HT1080 (cell line): ENCODE measurements at regions not wholly inside any gene's neighbourhood (a gene's known extent, or its start where the extent isn't known, plus 50 kb on each side); places are given as distances from the start of the nearest gene placed in this dataset.
"Not testable (repeated sequence)": the region's sequence is repeated elsewhere in the genome, so short reads cannot be mapped to it uniquely, and the experiment has no call there.

ENCODE experiments used
- DNase-seq: peaks from one replicate; pipeline ENCODE4 v3.0.0-alpha.2; 2015; ENCODE audit warnings: low read depth

DNA sequence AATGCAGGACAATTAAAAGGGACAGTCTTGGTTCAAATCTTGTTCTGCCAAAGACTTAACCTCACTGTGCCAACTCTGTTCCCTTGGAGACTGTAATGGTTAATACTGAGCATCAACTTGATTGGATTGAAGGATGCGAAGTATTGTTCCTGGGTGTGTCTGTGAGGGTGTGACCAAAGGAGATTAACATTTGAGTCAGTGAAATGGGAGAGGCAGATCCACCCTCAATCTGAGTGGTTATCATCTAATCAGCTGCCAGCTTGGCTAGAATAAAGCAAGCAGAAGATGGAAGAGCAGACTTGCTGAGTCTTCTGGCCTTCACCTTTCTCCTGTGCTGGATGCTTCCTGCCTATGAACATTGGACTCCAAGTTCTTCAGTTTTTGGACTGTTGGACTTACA lies 474.4 kb downstream of the CD83 start:
- DNase-seq = no peak

DNA sequence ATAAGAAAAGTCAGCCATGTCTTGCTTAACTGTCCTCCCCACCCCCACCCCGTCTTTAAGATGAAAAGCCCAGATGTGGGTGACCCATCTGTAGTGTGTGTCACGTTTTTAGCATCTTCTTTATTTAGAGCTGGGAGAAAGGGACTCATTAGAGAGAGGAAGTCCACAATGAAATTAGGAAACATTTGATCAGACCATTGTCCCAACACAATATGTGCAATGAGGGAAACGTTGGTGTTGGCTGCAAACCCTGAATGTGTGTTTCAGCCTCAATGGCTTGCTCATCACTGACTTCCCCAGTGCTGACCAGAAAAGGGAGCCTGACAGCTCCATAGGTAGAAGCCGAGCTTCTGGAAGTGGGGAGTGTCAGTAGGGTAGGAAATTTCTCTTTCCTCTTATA lies 475.7 kb downstream of the CD83 start:
- DNase-seq = no peak

DNA sequence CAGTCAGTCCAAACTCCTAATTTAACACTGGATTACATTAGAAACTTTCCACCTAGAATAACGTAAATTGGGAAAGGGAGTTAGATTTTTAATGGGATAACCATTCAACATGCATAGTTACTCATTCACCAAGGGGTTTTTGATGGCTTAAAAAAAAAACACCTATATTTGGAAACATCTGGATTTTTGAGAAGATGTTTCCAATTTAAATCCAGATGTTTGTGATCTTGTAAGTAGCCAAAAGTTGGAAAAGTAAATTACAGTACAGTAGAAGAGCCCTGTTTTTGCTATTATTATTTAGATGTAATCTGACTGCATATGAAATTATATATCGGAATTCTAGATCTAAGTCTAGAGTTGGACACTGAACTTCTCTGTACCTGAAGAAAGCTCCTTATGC lies 478.2 kb downstream of the CD83 start:
- DNase-seq = no peak

DNA sequence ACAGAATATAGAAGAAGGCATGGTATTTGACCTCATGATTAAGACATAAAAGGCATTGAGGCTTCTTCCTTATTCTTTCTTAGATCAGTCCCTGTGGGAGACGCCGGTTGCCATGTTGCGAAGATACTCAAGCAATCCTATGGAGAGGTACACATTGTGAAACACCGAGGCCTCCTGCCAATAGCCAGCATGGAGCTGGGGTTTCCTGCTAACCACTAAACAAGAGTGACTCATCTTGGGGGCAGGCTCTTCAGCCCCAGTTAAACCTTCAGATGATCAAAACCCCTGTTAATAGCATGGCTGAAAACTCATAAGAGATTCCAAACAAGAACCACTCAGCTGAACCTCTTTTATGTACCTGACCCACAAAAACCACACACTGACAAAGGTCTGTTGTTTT lies 478.8 kb downstream of the CD83 start:
- DNase-seq = peak; percentile 84

DNA sequence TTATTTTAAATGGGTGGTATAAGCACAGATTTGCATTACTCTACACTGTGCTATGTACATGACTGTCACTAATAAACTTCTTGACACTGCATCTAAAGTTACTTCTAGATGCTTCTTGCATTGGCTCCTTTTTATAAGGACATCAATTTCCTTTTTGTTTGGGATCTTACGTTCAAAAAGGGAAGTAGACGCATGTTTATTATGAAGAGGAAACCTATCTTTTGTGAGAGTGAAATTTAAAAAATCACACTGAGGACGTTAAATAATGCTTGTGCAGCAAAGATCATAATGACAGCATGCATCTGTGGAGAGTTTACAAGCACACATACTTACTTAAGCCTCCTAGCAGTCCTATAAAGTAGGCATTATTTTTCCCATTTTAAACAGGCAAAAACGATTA lies 479.5 kb downstream of the CD83 start:
- DNase-seq = no peak

DNA sequence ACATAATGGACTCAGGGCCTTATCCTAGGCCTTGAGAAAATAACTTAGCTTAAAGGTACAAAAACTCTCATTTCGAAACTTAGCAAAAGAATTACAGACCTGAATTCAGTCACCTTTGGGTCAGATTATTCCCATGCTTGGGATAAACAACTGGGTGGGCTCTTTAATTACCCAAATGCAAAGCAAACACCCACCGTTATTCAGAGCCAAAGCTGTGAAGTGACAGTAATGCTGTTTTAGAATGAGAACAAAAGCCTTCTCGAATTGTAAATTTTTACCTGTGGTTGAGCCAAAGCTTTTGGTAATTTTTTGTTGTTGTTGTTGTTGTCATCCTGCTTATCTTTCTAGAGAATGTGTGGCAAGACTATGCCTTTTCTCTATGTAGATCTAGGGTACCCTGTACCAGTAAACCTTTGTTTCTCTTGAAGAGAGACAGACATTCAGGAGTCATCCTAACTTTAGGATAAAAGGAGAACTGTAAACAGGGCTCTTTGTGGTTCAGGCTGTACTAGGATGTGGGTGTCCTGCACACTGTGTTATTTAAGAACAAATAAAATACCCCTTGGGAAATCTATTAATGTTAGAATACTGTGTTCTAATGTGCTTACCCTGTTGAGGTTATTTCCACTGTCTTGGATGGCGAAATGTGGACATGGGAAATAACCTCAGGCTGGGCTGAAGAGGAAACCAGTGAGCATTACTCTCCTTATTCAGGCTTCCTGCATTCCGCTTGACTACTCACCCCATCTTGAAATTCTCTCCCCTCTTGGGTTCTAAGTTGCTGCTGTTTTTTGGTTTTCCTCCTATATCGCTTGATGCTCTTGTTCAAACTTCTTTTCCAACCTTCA lies 480.7 kb downstream of the CD83 start:
- DNase-seq = no peak

DNA sequence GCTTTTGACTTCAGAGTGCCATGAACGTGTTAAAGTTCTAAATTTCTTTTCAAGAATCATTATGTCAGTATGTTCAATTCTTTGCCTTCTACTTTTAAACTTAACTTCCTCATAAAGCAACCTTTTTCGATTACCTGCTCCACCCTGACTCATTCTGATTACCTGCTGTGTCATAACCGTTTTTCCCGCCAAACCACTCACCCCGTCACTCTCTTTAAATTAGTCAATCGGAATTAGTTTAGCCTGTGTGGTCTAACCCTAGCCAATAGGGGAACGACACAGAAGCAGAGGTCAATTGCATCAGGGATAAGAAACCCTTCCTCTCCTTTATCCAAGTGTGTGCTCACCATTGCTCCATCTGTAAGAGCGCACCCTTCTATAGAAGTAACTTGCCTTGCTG lies 482.7 kb downstream of the CD83 start:
- DNase-seq = not testable (repeated sequence)

DNA sequence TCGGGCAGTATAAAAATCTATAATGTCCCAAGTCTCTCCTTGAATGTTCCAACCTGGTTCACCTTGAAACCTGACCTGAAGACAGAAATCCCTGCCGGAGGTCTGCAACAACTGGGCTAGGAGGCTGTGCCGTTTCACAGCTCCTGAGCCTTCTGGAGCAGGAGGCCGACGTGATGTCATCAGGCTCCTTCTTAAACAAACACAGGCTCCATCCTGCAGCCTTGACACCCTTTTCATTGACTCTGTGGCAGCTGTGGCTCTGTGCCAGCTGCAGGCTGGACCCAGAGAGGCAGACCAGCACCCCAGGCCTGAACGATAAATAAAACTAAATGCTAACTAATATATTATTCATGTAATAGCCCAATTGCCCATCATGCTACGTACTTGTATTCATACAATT lies 483.9 kb downstream of the CD83 start:
- DNase-seq = no peak

DNA sequence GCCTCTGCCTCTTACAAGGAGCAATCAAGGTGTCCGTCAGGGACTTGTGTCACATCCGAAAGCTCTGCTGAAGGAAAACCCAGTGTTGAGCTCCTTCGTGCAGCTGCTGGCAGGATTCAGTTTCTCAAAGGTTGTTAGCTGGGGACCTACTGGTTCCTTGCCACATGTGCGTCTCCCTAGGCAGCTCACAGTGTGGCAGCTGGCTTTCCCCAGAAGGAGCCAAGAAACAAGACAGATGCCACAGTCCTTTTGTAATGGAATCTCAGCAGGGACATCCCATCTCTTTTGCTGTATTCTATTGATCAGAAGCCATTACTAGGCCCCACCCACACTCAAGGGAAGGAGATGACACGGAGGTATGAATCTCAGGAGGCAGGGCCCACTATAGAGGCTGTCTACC lies 488.8 kb downstream of the CD83 start:
- DNase-seq = no peak

DNA sequence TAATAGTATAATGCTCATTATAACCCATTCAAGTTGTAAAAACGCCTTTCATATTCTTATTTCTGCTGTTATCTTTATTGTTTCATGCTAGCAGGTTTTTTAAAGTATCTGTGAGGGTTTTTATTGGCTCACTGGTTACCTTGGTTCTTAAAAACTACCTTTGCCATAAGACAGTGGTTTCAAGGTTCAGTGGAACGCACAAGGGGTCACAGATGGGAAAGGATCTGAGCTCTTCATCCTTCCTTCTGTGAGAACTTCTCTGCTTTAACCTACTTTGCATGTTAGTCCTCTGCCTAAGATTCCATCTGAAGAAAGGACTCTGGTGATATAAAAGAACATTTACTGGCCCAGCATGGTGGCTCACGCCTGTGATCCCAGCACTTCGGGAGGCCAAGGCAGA lies 492.6 kb downstream of the CD83 start:
- no peak for DNase-seq

DNA sequence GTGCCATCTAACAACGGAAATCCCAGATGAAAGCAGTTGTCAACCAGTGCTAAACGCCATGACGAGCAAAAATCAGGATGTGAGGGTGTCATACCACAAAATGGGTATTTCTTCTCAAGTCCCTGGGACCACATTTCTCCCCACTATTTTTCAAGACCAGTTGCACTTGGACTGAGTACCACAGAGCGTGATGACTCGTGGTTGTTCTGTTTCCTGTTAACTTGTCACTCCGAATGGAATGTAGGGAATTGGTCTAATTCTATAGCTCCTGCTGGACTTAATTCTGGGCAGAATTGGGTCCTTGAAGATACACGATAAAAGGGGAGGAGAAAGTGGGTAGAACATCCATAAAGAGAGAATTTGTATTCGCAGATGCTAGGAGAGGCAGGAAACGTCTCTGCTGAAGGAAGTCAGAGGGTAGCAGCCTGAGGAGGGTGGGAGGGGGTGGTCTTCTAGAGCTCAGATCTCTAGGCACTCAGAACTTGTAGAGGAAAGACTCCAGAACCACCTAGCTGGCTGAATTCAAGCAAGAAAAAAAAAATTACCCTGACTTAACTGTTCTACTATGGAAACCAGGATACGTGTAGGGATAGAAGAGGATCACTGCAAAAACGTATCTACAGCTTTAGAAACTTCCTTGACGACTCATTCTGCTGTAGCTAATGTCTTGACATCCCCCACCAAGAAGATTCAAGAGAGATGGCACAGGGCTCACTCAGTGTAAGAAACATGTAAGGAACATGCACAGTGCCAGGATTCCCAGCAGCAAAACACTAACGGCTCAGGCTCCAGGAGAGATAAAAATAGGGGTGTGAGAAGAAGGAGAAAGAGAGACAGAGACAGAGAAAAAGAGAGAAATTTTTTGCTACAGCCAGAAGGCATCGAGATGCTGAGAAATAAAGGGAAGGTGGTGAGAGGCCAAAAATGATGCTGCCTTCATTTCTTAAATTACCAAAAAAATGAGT lies 494.7 kb downstream of the CD83 start:
- DNase-seq = peak; percentile 65

DNA sequence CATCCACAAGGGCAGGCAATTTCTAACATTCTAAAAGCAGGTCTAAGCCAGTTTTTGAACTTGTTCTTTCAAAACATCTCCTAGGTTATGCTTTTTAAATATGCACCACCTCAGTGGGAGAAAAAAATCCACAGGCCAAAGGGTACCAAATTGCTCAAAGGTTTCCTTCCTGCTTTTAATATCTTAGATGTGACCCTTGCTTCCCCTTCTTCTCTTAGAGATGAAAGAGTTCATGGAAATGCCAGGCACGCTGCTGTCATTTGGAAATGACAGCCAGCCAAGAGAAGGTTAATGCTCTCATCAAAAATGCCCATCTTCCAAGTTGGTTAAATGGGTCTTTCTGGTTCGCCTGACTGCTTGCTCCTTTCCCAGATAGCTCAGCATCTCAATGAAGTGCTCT lies 497.1 kb downstream of the CD83 start:
- DNase-seq = no peak

DNA sequence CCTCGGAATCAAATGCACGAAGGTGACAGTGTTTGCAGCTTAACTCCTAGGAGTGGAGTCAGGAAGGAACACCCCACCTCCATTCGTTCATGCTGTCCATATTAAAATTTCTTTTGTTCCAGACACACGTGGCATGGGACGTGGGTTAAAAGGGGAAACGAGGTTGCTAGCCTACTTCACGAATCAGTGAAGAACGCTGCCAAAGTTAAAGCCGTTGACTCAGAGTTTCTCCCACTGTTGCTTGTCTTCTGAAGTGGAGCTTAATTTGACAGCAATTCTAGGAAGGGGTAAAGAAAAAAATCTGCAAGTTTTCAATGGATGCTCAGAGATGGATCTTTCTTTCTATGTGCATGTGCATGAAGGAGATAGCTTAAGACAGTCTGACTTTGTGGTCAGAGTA lies 499.1 kb downstream of the CD83 start:
- DNase-seq = no peak

DNA sequence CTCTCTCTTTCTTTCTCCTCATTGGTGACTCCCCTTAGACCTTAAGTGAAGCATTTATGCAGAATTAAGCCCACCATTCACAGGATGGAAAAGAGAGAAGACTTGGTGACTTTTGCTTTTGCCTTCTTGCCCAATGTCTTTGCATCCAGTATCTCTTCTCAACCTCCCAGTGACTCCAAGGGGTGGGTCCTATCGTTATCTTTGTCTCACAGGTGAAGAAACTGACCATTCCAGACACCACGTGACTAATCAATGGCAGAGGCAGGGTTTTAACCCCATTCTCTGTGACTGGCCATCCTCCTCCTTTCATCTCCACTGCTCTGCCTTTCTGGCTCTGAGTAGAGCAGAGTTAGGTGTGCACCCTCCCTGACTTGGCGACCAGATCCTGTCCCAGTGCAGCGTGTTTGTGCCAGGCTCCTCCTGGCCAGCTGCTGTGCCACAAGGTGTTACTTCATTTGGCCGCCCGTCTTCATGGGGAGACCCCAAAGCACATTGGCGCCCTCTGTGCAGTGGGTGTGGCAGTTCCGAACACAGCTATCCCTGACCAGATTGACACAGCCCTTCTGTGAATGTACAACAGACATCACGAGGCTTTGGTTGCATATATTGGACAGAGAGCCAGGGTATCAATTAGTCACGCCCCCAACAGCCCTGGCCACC lies 501.3 kb downstream of the CD83 start:
- DNase-seq = no peak

DNA sequence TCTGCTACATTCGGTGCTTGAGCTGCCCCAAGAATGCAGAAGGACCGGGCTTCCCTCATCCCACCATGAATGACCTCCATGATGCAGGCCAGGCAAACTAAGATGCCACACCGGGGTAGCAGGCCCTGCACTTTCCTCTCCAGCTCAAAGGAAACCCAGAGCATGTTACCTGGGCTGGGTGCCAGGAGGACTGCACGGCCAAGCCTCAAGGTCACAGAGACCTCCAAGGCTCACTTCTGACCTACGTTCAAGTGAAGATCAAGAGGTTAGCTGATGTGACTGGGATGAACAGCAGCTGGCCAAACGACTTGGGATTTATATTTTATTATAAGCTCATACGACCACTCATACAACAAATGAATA lies 501.8 kb downstream of the CD83 start:
- no peak for DNase-seq

DNA sequence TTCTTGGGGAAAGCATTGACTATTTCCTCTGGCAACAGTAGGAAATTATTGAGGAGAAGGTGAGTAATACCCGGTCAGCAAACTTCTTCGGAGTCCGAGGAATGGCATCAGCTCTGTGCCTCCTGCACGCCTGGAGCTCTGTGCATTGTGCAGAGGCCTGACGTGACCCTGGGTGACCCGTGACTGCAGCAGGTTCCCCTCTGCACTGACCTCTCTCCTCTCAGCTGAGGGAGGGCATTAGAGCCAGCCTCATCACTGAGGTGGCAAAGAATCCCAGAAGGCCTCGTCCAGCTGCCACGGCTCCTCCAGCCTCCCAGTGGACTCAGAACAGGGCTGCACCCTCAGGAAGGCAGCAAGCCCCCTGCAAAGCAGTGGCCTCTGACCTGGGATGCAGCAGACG lies 502.9 kb downstream of the CD83 start:
- DNase-seq = peak; percentile 28

DNA sequence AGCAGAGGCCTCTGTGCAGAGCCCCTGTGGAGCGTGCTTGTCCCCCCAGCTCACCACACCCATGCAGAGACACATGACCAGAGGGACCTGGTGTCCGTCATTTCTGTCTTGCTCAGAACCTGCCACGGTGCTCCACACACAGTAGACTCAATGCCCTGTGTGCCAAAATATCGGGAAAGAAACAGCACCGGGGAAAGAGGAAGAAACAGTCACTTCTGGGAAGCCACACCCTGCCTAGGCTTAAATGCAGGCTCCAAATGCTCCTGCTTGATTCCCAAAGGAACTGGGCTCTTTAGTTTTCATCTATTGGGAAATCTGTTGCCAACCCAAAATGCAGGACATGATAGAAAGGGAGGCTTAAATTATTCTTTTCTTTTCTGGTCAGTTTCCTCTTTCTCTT lies 503.9 kb downstream of the CD83 start:
- DNase-seq = no peak

DNA sequence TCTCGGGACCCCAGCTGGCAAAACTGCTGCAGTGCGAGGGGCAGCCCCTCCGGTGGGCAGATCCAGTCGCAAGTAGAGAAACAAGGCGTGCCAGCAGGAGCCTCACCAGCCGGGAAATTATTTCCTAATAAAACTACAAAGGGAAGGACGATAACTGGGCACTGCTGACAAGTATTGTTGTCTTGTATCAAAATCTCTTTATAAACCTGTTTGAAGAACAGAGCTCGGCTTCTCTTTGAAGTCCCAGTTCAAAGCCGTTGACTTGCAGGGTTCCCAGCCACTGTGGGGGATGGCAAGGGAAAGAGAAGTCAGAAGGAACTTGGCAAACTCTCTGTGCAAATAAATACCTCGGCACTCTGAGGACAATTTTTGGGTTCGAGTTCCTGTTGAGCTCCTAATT lies 504.5 kb downstream of the CD83 start:
- DNase-seq = no peak

DNA sequence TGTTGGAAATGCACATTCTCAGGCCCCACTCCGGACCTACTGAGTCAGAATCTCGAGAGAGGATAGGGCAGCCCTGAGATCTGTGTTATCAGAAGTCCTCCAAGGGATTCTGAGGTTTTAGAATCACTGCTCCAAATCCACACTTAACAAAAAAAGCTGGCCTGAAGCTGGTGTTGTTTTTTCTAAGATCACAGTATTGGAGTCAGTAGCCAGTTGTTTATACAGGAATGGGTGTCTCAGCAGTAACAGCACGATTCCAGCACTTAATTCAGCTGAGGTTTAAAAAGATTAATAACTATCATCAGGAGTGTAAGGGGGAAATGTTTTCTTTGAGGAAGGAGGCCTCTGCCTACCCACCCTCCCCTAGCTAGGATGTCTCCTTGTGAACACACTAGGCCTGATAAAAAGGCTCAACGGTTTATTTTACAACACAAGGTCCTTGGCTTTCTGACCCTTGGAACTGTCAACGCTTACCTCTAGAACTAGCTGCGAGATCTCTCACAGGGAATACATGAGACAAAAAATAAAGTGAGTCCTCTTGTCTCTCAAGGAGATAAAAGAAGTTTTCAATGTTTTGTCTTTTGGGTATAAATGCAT lies 505.4 kb downstream of the CD83 start:
- DNase-seq = no peak

DNA sequence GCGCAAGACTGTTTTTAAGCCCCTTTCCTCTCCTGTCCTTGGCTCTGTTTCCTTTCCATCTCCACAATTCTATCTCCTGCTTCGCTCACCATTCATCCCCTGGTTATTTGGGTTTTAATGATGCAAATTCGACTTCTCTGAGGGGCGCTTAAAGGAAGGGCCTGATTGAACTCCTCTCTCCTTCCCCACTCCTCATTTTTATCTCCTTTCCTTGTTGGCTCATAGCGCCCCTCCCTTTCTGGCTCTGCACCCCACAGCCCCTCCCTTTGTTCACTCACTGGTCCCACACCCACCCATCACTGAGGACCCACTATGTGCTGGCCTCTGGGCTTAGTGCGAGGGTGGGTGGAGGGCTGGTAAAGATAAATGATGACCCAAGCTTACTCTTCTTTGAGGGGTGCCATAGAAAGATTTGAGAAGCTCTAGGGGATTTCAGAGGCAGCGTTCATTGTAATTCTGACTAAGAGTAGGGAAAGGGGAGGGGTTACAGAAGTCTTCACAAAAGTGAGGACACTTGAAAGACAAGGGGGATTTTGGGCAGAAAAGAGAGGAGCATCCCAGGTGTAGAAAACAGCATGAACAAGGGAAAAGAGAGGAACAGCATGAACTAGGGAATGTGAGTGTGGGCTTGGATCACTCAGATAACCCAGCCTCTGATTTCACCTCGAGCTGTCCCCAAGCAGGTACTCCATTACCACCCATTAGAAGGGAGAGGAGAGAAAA lies 507.8 kb downstream of the CD83 start:
- DNase-seq = no peak

DNA sequence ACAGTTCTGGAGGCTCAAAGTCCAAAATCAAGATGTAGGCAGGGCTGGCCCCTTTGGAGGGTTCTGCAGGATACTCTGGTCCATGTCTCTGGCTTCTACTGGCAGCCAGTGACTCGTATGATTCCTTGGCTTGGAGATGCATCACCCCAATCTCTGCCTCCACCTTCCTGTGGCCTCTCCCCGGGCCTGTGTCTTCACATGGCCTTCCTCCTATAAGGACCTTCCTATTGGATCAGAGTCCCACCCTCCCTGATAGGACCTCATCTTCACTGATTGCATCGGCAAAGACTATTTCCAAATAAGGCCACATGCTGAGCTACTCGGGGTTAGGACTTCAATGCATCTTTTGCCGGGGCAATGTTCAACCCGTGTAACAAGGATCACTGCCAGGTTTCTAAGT lies 509.0 kb downstream of the CD83 start:
- no peak for DNase-seq
